Stimulated activated effector memory CD8-positive, alpha-beta T cell treated with anti-CD3 and anti-CD28 coated beads, Interleukin-12 subunit alpha, Interleukin-12 subunit beta, amount 100 ng/mL, for 72 hours (primary cell): ENCODE measurements at regions not wholly inside any gene's neighbourhood (a gene's known extent, or its start where the extent isn't known, plus 50 kb on each side); places are given as distances from the start of the nearest gene placed in this dataset.
"Not testable (repeated sequence)": the region's sequence is repeated elsewhere in the genome, so short reads cannot be mapped to it uniquely, and the experiment has no call there.

Experiments
- ATAC-seq: fragments of 150-1000 bp; cut with Tn5 transposase; 2 replicates; pipeline ENCODE4 v1.10.0; 2021
- DNase-seq, 2 donors: peaks; one replicate each; pipeline ENCODE4 v3.0.0; 2021 to 2022; ENCODE audit warnings: low spot score in 2 of 2
- H3K27ac Mint-ChIP-seq: one replicate; pipeline ENCODE4 v1.8.0; 2022; ENCODE audit warnings: mild to moderate bottlenecking, mixed read lengths
- H3K36me3 Mint-ChIP-seq: one replicate; pipeline ENCODE4 v1.8.0; 2022; ENCODE audit warnings: mild to moderate bottlenecking, mixed read lengths
- H3K4me1 Mint-ChIP-seq: one replicate; pipeline ENCODE4 v1.8.0; 2022; ENCODE audit warnings: mixed read lengths
- H3K4me3 Mint-ChIP-seq: one replicate; pipeline ENCODE4 v1.8.0; 2022; ENCODE audit warnings: mild to moderate bottlenecking, mixed read lengths
- H3K9me3 Mint-ChIP-seq: one replicate; pipeline ENCODE4 v1.8.0; 2022; ENCODE audit warnings: mixed read lengths

DNA sequence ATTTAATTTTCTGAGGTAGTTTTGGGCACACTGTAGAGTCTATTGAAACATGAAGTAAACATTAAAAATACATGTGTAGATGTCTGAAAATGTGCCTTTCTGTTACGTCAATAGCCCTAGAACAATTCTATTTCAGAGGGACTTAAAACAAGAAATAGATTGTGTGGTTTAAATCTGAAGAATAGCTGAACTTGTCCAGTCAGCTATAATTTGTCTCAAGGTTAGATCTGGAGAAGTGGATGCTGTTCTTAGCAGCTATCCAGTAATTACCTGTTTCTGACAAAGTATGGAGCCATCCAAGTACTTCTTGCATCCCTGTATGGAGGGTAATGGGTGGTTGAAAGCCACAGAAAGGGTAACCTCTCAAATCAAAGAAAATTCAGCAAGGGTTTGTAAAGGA, 92.8 kb downstream of the SEPTIN7 start:
- no peaks in the 10 kb centered on the region for H3K9me3 Mint-ChIP-seq
- ATAC-seq (no peak), DNase-seq (no peak)
- peaks cover 78% of the 10 kb centered on the region for H3K36me3 Mint-ChIP-seq
- H3K27ac Mint-ChIP-seq = peak overlapping the region; percentile 39
- H3K4me3 Mint-ChIP-seq = no peak overlapping the region
- H3K4me1 Mint-ChIP-seq = peaks cover 32% of the 10 kb centered on the region

DNA sequence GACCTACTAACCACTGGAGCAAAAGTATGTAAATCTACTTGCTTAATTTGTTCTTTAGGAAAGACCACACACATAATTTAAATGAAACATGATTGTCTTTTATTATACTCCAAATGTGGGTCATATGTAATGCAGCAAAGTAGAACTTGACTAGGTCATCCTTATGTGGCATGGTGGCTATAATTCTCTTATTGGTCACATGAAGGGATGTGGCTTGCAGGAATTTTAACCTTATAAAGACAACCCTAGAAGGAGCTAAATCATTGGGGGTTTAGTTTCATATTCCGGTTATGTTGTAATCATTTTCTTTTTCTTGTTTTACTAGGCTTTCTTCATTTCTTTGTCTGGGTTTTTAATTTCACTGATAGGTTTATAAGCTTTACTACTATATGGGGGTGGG, 93.9 kb downstream of the SEPTIN7 start:
- Mint-ChIP-seq H3K9me3 (no peaks in the 10 kb centered on the region), H3K4me1 (peaks cover 29% of the 10 kb centered on the region), H3K36me3 (peaks cover 78% of the 10 kb centered on the region), H3K4me3 (no peak overlapping the region), H3K27ac (peak overlapping the region; percentile 73)
- no peak for DNase-seq
- ATAC-seq = no peak

DNA sequence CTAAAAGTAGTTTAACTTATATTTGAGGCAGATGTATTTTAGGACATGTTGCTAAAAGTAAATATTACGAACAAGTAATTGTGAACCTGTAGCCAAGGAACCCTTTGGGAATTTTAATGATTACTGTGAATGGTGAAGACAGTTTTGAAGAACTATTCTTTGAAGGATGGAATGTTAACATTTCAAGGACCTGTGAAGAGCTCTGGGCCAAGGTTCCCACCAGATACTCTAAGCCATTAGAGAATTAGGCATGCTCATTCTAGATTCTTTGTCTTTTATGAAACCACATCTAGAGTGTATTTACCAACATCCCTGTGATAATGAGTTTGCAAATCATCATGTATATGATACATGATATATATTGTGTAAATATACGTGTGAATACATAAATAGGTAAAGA, 99.8 kb downstream of the SEPTIN7 start:
- DNase-seq (no peak), ATAC-seq (no peak)
- H3K4me1 Mint-ChIP-seq = no peaks in the 10 kb centered on the region
- H3K4me3 Mint-ChIP-seq = no peak overlapping the region
- no peak overlapping the region for H3K27ac Mint-ChIP-seq
- H3K36me3 Mint-ChIP-seq = peaks cover 100% of the 10 kb centered on the region
- H3K9me3 Mint-ChIP-seq = no peaks in the 10 kb centered on the region

DNA sequence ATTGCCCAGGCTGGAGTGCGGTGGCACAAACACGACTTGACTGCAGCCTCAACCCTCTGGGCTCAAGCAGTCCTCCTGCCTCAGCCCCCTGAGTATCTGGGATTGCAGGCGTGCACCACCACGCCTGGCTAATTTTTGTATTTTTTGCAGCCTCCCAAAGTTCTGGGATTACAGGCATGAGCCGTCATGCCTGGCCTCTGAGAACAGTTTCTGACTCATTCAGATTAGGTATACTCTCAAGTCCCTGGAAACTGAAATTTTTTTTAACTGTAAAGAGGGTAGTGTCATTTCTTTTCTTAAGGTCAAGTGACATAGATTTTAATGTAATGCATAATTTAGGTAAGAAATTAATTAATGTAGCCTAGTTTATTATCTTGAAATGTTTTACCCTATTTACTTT, 104.7 kb downstream of the SEPTIN7 start:
- H3K36me3 Mint-ChIP-seq = peaks cover 63% of the 10 kb centered on the region
- peaks cover 7% of the 10 kb centered on the region for H3K4me1 Mint-ChIP-seq
- ATAC-seq = no peak
- no peak overlapping the region for H3K27ac Mint-ChIP-seq
- no peaks in the 10 kb centered on the region for H3K9me3 Mint-ChIP-seq
- no peak for DNase-seq
- H3K4me3 Mint-ChIP-seq = no peak overlapping the region

DNA sequence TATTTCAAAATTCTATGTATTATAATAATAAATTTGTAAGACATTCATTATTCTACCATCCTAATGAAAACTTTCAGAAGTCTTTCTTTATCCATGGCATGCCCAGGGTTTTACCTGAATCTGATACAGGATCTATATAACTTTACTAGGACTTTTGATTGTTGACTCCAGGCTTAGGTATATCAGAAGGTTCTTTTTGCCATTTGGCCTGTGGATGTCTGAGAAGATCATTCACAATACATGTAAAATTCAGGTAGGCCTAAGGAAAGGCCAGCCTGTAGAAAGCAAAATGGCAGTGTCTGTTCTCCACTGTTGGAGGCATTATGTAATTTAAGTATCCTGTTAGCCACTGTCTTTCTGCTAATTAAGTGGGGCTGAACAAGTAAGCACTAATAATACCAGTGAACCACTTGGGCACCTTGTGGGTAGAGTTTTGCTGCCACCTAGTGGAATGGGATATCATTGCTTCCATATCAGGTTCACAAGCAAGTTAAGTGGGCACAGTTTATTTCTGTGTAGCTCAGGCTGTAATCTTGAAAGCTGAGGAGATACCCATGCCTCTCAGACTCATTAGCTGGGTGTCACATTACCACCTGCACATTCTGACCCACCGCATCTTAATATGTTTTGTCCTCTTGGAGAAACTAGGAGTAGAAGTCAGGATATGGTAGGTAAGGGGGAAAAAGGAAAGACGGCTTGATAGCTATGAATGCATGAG, 105.5 kb downstream of the SEPTIN7 start:
- Mint-ChIP-seq H3K4me3 (no peak overlapping the region), H3K36me3 (peaks cover 55% of the 10 kb centered on the region), H3K4me1 (peaks cover 7% of the 10 kb centered on the region), H3K9me3 (no peaks in the 10 kb centered on the region), H3K27ac (no peak overlapping the region)
- peak; percentile 85 for ATAC-seq
- DNase-seq = peak; percentile 55 to 77

DNA sequence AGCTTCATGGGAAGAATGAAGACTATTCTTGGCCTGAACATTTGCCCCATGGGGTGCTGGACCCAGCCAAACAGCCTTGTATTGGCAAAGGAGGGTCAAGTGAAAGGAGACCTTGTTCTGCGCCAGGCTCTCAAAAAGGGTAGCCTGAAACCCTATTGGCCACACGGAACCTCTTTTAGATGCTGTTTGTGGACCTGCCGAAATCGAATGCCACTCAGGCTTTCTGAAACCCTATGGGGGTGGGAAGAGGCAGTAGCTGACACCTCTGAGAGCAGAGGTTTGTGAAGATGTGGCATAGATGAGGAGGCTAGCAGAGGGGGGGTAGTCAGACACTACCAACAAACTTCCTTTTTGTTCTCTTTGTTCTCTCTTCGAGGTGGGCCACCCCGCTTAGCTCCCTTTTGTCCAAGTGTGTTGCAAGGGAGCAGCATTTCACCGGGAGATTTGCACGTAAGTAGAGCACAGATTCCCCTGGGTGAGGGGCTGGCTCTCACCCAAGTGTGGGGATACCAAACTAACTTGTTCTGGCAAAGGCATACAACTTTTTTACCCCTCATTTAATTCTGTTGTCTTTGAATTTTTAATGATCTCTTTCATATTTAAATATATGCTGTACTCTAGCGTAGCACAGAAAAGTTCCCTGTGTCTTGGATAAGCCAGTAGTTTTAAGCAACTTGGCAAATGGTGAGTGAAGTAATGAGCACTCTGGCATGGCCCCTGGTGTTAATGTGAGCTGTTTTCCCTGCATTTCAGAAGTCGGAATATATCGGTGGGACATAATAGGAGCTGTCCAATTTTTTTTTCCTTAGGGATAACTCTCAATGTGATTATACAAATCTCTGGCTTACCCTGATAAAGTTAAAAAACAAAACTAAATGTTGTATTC, 107.7 kb downstream of the SEPTIN7 start:
- no peak overlapping the region for H3K4me3 Mint-ChIP-seq

DNA sequence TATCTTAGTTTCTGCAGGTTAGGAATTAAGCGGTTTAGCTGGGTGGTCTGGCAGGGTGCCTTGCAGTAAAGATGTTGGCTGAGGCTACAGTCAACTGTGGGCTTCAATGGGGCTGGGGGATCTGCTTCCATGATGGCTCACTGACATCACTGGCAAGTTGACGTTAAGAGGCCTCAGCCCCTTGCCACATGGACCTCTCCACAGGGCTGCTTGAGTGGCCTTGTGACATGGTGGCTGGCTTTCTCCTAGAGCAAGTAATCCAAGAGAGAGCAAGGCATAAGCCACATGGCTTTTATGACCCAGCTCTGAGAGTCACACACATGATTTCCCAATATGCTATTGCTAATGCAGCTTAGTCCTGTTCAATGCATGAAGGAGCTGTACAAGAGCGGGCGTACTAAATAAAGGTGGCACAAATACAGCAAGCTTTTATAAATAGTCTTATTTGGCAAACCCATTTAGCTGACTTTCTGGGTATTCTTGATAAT, 109.1 kb downstream of the SEPTIN7 start:
- Mint-ChIP-seq H3K4me1 (peaks cover 7% of the 10 kb centered on the region), H3K4me3 (no peak overlapping the region), H3K36me3 (peaks cover 28% of the 10 kb centered on the region), H3K9me3 (no peaks in the 10 kb centered on the region), H3K27ac (no peak overlapping the region)
- DNase-seq = no peak
- ATAC-seq = no peak

More for the DNA sequence above, 107.7 kb downstream of the SEPTIN7 start:
- Mint-ChIP-seq H3K4me1 (peaks cover 7% of the 10 kb centered on the region), H3K27ac (no peak overlapping the region), H3K36me3 (peaks cover 40% of the 10 kb centered on the region), H3K9me3 (no peaks in the 10 kb centered on the region)
- DNase-seq = no peak
- no peak for ATAC-seq

DNA sequence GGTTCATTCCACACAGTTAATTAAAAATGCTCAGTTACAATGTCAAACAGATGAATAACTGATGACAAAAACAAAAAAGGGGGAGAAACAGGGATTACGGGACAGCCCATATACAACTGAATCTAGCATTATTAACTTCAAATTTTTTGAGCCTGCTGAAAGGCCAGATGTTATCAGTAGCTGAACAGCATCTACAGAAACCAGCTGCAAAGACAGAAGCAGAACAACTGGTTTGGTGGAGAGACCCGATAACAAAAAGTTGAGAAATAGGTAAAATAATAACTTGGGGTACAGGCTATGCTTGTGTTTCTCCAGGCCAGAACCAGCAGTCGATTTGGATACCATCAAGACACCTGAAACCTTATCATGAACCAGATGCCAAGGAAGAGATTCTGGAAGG, 109.8 kb downstream of the SEPTIN7 start:
- not testable (repeated sequence) for H3K9me3 Mint-ChIP-seq, H3K4me3 Mint-ChIP-seq, DNase-seq, H3K4me1 Mint-ChIP-seq, ATAC-seq, H3K27ac Mint-ChIP-seq
- peaks cover 21% of the 10 kb centered on the region for H3K36me3 Mint-ChIP-seq

DNA sequence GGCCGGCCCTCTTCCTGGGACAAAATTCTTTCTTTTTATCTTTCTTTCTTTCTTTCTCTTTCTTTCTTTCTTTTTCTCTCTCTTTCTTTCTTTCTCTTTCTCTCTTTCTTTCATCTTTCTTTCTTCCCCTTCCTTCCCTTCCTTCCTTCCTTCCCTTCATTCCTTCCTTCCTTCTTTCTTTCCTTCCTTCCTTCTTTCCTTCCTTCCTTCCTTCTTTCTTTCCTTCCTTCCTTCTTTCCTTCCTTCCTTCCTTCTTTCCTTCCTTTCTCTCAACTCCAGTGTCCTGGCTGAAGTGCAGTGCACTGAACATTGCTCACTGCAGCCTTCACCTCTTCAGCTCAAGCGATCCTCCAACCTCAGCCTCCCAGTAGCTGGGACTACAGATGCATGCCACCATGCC, 112.5 kb downstream of the SEPTIN7 start:
- ATAC-seq, DNase-seq, H3K9me3 Mint-ChIP-seq, H3K4me3 Mint-ChIP-seq, H3K27ac Mint-ChIP-seq, H3K36me3 Mint-ChIP-seq: not testable (repeated sequence)
- peaks cover 12% of the 10 kb centered on the region for H3K4me1 Mint-ChIP-seq

DNA sequence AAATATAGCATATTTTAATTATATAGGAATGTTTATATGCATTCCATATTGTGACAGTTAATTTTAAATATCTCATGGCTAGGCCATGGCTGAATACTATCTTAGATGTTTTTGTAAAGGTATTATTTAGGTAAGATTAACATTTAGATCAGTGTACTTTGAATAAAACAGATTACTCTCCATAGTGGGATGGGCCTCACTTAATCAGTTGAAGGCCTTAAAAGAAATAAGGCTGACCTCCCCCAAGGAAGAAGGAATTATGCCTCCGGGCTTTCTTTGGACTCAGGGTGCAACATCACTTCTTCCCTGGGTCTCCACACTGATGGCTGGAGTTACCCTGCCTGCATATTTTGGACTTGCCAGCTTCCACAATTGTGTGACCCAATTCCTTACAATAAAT, 113.4 kb downstream of the SEPTIN7 start:
- not testable (repeated sequence) for H3K4me3 Mint-ChIP-seq, H3K36me3 Mint-ChIP-seq, H3K27ac Mint-ChIP-seq, H3K9me3 Mint-ChIP-seq, DNase-seq, ATAC-seq
- H3K4me1 Mint-ChIP-seq = peaks cover 12% of the 10 kb centered on the region

DNA sequence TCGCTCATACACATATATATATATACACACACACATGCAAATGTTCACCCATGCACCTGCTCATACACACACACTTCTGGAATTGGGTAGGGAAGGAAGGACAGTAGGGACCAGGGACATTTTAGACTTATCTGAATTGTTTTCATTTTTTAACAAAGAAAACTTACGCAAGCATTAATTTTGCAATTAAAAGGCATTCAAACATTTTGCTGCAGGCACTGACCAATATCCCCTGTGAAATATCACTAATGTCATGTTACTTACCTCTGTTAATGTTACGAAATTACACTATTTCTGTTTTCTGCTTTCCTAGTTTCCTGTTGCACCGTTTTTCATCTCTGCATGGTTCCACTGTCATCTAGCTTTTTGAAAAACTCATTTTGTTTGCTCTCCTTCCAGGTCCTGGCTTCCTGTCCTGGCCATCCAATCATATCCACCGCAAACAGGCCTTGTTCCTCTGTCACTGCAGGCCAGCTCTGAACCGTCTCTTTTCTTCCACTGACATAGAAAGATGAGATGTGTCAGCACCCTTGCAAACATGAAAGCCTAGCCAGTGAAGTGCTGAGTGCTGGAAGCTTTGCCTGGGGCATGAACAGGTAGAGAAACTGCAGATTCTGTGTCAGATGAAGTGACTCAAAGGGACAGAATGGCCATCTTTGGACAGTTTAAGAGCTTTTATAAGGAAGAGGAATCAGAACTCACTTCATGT, 114.5 kb downstream of the SEPTIN7 start:
- H3K27ac Mint-ChIP-seq, H3K9me3 Mint-ChIP-seq, H3K4me3 Mint-ChIP-seq, DNase-seq, H3K36me3 Mint-ChIP-seq, ATAC-seq: not testable (repeated sequence)
- peaks cover 12% of the 10 kb centered on the region for H3K4me1 Mint-ChIP-seq

DNA sequence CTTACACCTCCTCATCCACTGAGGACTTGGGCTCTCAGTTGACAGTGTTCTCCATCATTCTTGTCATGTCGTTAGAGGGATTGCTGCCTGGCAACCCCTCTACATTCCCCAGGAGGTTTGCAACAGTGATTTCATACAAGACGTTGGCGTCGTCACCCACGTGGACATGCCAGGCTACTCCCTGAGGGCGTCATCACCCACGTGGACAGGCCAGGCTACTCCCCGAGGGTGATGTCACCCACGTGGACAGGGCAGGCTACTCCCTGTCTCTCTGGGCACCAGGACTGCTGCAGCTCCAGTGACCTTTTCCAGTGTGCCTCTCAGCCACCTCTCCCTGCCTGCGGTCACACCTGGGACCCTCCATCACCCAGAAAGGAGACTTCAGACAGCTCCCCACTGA, 117.4 kb downstream of the SEPTIN7 start:
- peak overlapping the region; percentile 63 for H3K27ac Mint-ChIP-seq

DNA sequence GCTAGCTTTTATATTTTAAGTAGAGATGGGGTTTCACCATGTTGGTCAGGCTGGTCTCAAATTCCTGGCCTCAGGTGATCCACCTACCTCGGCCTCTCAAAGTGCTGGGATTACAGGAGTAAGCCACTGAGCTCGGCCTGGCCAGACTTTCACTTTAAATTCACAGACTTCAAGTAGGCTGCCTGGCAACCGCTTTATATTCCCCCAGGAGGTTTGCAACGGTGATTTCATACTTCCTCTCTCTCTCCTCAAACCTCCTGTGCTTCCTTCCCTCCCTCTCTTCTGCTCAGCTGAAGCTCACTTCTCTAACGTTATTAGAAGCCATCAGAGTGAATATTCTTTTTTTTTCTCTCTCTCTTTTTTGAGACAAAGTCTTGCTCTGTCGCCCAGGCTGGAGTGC, 118.8 kb downstream of the SEPTIN7 start:
- H3K27ac Mint-ChIP-seq, ATAC-seq, H3K4me3 Mint-ChIP-seq, H3K36me3 Mint-ChIP-seq, H3K9me3 Mint-ChIP-seq, DNase-seq: not testable (repeated sequence)
- peaks cover 12% of the 10 kb centered on the region for H3K4me1 Mint-ChIP-seq

More for the DNA sequence above, 117.4 kb downstream of the SEPTIN7 start:
- not testable (repeated sequence) for H3K4me3 Mint-ChIP-seq, H3K9me3 Mint-ChIP-seq, H3K36me3 Mint-ChIP-seq, ATAC-seq, DNase-seq
- H3K4me1 Mint-ChIP-seq = peaks cover 12% of the 10 kb centered on the region

DNA sequence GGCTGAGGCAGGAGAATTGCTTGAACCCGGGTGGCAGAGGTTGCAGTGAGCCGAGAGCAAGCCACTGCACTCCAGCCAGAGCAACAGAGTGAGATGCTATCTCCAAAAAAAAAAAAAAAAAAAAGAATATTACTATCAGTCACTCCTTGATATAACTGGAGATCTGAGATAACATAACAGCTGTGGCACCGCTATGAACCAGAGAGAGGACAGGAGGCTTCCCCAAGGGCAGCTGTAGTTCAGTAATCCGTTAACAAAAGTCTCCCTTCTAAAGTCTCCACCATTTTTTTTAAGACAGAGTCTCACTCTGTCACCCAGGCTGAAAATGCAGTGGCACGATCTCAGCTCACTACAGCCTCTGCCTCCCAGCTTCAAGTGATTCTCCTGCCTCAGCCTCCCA, 120.5 kb downstream of the SEPTIN7 start:
- ATAC-seq, H3K27ac Mint-ChIP-seq, H3K36me3 Mint-ChIP-seq, H3K4me3 Mint-ChIP-seq, H3K9me3 Mint-ChIP-seq: not testable (repeated sequence)
- H3K4me1 Mint-ChIP-seq = peaks cover 12% of the 10 kb centered on the region
- peak in 1 of 2 donors; percentile 6 for DNase-seq

DNA sequence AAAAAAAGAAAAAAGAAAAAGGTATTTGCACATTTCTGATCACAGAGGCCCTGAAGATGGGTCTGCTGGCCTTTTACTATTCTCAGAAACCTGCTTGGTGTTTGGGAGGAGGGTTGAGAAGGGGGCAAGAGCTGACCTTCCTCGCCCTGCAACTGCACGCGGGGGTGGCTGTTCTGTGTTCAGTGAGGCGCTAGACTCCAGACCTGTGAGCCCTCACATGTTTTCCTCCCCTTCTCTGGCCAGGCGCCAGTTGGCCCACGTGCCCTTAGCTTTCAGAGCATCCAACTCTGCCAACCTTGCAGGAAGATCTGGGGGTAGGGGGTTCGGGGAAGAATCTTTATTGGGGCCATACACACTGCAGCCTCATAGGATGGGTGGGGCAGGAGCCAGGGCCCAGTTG, 123.8 kb downstream of the SEPTIN7 start:
- not testable (repeated sequence) for H3K4me3 Mint-ChIP-seq, H3K4me1 Mint-ChIP-seq, H3K36me3 Mint-ChIP-seq, H3K9me3 Mint-ChIP-seq, H3K27ac Mint-ChIP-seq, ATAC-seq
- DNase-seq = peak in 1 of 2 donors; percentile 38
